HEK293T (cell line): ENCODE measurements at regions not wholly inside any gene's neighbourhood (a gene's known extent, or its start where the extent isn't known, plus 50 kb on each side); places are given as distances from the start of the nearest gene placed in this dataset.

Experiments used
- CTCF ChIA-PET: fragments of 350-600 bp; formaldehyde crosslinking; extraction: SDS; loops from one replicate; lab custom pipeline; 2021; ENCODE audit warnings: antibody characterized with exemption, inconsistent platforms; lab: Yijun Ruan, JAX
- POLR2A ChIA-PET: fragments of 350-600 bp; formaldehyde crosslinking; extraction: SDS; loops from one replicate; lab custom pipeline; 2020; ENCODE audit warnings: antibody characterized with exemption, inconsistent platforms; lab: Yijun Ruan, JAX
- DNase-seq: peaks from one replicate; pipeline ENCODE4 v3.0.0; 2012; ENCODE audit warnings: mixed read lengths; ENCODE audit errors: extremely low spot score
- ARNT ChIP-seq: fragments of 450-650 bp; IDR thresholded peaks from 2 replicates; pipeline ENCODE4 v1.6.1; 2017; ENCODE audit warnings: mild to moderate bottlenecking
- BHLHE40 ChIP-seq: fragments of 450-650 bp; IDR thresholded peaks from 2 replicates; pipeline ENCODE4 v1.6.1; 2016; ENCODE audit warnings: mild to moderate bottlenecking, moderate library complexity, borderline replicate concordance
- CTBP1 ChIP-seq: fragments of 450-650 bp; IDR thresholded peaks from 2 replicates; pipeline ENCODE4 v1.6.1; 2016; ENCODE audit warnings: borderline replicate concordance
- ELF4 ChIP-seq: fragments of 450-650 bp; IDR thresholded peaks from 2 replicates; pipeline ENCODE4 v1.6.1; 2017; ENCODE audit warnings: antibody characterized with exemption
- FOXA1 ChIP-seq: fragments of 450-650 bp; IDR thresholded peaks from 2 replicates; pipeline ENCODE4 v1.6.1; 2016; ENCODE audit warnings: mild to moderate bottlenecking
- FOXK2 ChIP-seq: fragments of 450-650 bp; IDR thresholded peaks from 2 replicates; pipeline ENCODE4 v1.6.1; 2016; ENCODE audit warnings: mild to moderate bottlenecking
- FOXM1 ChIP-seq: fragments of 450-650 bp; IDR thresholded peaks from 2 replicates; pipeline ENCODE4 v1.6.1; 2017; ENCODE audit warnings: mild to moderate bottlenecking, borderline replicate concordance
- HDGF ChIP-seq: fragments of 450-650 bp; IDR thresholded peaks from 2 replicates; pipeline ENCODE4 v1.6.1; 2017; ENCODE audit warnings: antibody characterized with exemption, borderline replicate concordance
- L3MBTL2 ChIP-seq: fragments of 450-650 bp; conservative IDR thresholded peaks from 2 replicates; pipeline ENCODE4 v1.6.1; 2016; ENCODE audit warnings: mild to moderate bottlenecking
- LEF1 ChIP-seq: fragments of 450-650 bp; IDR thresholded peaks from 2 replicates; pipeline ENCODE4 v1.6.1; 2017; ENCODE audit warnings: mild to moderate bottlenecking, borderline replicate concordance
- NFRKB ChIP-seq: fragments of 450-650 bp; IDR thresholded peaks from 2 replicates; pipeline ENCODE4 v1.6.1; 2016; ENCODE audit warnings: mild to moderate bottlenecking, moderate library complexity
- SP1 ChIP-seq: fragments of 450-650 bp; IDR thresholded peaks from 2 replicates; pipeline ENCODE4 v1.6.1; 2017
- SUZ12 ChIP-seq: fragments of 450-650 bp; IDR thresholded peaks from 2 replicates; pipeline ENCODE4 v1.6.1; 2016; ENCODE audit warnings: mild to moderate bottlenecking
- TARDBP ChIP-seq: fragments of 450-650 bp; IDR thresholded peaks from 2 replicates; pipeline ENCODE4 v1.6.1; 2016
- ZNF384 ChIP-seq: fragments of 450-650 bp; IDR thresholded peaks from 2 replicates; pipeline ENCODE4 v1.6.1; 2016
- TF ChIP-seq, protein P1 (sequence below): fragments of 450-650 bp; IDR thresholded peaks from 2 replicates; pipeline ENCODE4 v1.6.1; 2016

DNA sequence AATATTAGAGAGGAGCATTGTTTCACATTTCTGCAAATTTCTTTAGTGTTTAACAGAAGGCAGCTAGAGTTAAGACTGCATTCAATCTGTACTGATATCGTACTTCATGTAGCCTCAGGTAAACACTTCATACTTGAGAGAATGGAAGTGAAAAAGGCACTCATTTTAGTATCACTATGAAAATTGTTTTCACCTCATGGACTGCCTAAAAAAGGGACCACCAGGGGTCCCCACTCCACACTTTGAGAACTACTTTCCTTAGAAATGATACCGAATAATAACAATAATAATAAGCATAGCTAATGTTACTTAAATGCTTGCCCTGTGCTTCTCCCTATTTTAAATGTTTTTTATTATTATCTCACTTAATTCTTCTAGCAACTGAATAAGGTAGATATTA lies 95.1 kb downstream of the BLID start:
- ChIA-PET POLR2A (no interaction called here), CTCF (no interaction called here)
- TF ChIP-seq ARNT = no peak
- TF ChIP-seq LEF1 = no peak
- DNase-seq = no peak

DNA sequence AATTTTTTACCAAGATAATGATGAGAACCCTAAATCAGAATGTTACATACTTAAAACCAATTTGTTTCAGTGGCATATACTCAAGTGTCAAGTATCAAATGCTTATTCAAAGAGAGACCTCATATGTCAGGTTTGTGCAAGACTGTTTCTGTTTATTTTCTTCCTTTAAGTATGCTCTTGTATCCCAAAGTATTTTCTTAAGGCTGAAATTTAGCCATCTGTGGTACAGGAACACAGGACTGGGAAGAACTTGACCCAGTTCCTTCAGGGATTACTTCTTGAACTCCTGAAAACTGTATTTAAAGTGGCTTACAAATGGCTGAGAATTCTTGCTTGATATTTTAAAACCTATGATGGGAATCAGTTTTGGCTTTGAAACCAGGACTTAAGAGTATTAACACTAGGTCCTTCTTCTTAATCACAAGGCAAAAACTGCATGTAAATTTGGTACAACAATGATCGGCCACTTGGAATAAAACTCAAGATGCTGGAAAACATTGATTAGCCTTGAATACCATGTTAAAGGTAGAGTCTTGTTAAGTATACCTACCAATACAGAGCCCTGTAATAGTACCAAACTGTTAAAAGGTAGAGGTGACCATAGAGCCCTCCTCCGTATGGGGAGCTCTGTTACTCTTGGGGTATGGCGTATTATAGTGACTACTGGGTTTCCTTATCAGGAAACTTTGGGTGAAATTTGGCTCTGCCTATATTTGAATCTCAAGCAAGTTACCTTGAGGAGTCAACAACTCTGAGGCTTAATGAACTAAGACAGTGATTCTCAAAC lies 95.9 kb downstream of the BLID start:
- POLR2A ChIA-PET = no interaction called here
- no peak for TF ChIP-seq SUZ12
- TF ChIP-seq LEF1 = no peak
- no peak for TF ChIP-seq BHLHE40
- no peak for TF ChIP-seq FOXK2
- TF ChIP-seq ELF4 = no peak
- no peak for TF ChIP-seq ZNF384
- TF ChIP-seq L3MBTL2 = no peak
- TF ChIP-seq SP1 = no peak
- no peak for TF ChIP-seq ARNT
- TF ChIP-seq NFRKB = no peak
- no peak for TF ChIP-seq FOXA1
- TF ChIP-seq CTBP1 = no peak
- CTCF ChIA-PET = no interaction called here
- DNase-seq = no peak

GRCh38 chr11:122007601-122008071 lies 108.4 kb downstream of the BLID start:
- TF ChIP-seq ELF4 (no peak), BHLHE40 (no peak)
- DNase-seq = no peak
- CTCF ChIA-PET = no interaction called here
- POLR2A ChIA-PET = no interaction called here

DNA sequence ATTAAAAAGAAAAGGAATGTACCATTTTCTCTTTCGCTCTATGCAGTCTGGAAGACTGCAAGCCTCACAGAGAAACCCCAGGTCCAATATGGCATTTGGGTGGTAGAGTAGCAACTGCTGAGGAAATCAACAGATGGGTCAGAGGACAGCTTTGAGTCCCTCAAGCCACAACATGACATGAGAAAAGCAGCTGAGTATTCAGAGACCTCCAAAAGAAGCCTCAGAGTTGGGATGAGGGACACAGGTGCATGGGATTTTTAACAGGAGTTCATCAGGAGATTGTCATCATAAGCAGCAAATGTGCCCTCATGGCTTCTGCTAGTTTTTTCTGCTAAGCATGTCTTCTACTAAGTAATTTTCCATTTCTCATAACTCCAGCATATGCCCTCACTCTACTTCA lies 111.6 kb downstream of the BLID start:
- DNase-seq = no peak
- ChIA-PET POLR2A (no interaction called here), CTCF (no interaction called here)
- TF ChIP-seq ARNT (no peak), ZNF384 (no peak), BHLHE40 (no peak), FOXK2 (no peak), HDGF (no peak), CTBP1 (no peak), ELF4 (no peak), SP1 (no peak), NFRKB (no peak), TARDBP (no peak), SUZ12 (no peak), FOXM1 (no peak), FOXA1 (no peak), L3MBTL2 (no peak), LEF1 (no peak)
- TF ChIP-seq, protein P1, sequence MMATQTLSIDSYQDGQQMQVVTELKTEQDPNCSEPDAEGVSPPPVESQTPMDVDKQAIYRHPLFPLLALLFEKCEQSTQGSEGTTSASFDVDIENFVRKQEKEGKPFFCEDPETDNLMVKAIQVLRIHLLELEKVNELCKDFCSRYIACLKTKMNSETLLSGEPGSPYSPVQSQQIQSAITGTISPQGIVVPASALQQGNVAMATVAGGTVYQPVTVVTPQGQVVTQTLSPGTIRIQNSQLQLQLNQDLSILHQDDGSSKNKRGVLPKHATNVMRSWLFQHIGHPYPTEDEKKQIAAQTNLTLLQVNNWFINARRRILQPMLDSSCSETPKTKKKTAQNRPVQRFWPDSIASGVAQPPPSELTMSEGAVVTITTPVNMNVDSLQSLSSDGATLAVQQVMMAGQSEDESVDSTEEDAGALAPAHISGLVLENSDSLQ = no peak

DNA sequence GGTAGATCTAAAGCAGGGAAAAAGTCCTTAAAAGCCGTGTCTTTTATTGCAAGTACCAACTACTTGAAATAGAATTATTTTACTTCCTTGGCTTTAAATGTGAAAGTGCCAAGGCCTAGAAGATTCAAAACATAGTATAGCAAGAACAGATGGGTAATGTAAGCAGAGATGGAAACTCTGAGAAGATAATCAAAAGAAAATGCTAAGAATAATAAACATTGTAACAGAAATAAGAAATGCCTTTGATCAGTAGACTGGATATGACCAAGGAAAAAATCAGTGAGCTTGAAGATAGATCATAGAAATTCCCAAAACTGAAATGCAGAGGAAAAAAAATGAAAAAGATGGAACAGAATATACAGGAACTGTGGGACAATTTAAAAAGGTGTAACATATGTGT lies 113.1 kb downstream of the BLID start:
- ChIA-PET POLR2A (no interaction called here), CTCF (no interaction called here)
- no peak for DNase-seq
- TF ChIP-seq FOXM1 (no peak), FOXK2 (no peak), FOXA1 (no peak), SUZ12 (no peak), LEF1 (no peak), CTBP1 (no peak), SP1 (no peak), L3MBTL2 (no peak), ELF4 (no peak), BHLHE40 (no peak), HDGF (no peak), ARNT (no peak)
- TF ChIP-seq, protein P1 = no peak

GRCh38 chr11:122002047-122002446 lies 114.0 kb downstream of the BLID start:
- TF ChIP-seq L3MBTL2 (no peak), ZNF384 (no peak), ELF4 (no peak), TARDBP (no peak), FOXK2 (no peak)
- ChIA-PET POLR2A (no interaction called here), CTCF (interaction anchor here (0.6 kb wide), 1 partner anchor 18 kb away, joined by 3 read pairs; no protein-coding TSS in a partner anchor)
- DNase-seq = no peak

DNA sequence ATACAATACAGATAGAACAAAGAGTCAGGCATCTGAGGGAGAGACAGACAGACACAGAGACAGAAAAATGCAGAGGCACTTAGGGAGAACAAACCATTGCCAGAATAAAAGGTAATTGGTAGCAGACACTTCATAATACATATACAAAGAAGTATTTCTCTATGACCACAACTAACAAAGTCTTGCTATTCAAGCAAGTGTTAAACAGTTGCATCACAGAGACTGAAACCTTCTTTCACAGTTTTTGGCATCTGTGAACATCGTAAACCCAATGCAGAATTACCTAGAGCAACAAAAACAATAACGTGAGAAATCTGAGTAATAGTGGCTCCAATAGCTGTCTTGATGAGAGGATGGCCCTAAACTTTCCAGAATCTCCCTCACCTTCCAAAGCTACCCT lies 116.4 kb downstream of the BLID start:
- CTCF ChIA-PET = no interaction called here
- POLR2A ChIA-PET = no interaction called here
- DNase-seq = no peak
- TF ChIP-seq L3MBTL2 (no peak), FOXA1 (no peak), NFRKB (no peak), FOXM1 (no peak)
